ENCODE measurements at regions not wholly inside any gene's neighbourhood (a gene's known extent, or its start where the extent isn't known, plus 50 kb on each side); places are given as distances from the start of the nearest gene placed in this dataset.
"Not testable (repeated sequence)": the region's sequence is repeated elsewhere in the genome, so short reads cannot be mapped to it uniquely, and the experiment has no call there.

DNA sequence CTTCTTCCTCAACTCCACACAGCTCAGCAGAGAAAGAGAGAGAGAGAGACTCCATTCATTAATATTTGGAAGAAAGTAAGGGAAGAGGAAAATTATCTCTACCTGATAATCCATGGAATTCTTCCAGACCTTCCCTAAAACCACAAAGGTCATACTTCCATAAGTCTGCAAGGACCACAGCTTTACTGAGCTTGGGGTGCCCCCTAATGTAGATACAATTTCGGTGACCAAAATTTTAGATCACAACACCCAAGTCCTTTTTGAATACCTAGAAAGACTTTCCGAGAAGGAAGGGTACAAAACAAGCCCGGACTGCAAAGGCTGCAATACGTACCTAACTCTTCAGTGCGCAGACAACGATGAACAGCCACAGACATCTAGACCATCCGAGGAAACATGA is 523.9 kb downstream of the GLUD2 start:
- intact Hi-C loops (cut with DNase I; ENCODE audit: low total_unique reads), result no loop called here
- Histone ChIP-seq H3K27me3 (no peaks in the 10 kb centered on the region), H3K36me3 (no peaks in the 10 kb centered on the region), H3K4me3 (no peak overlapping the region), H3K9me3 (no peaks in the 10 kb centered on the region), H3K4me1 (no peaks in the 10 kb centered on the region), H3K27ac (no peak overlapping the region)
- TF ChIP-seq, protein P1, sequence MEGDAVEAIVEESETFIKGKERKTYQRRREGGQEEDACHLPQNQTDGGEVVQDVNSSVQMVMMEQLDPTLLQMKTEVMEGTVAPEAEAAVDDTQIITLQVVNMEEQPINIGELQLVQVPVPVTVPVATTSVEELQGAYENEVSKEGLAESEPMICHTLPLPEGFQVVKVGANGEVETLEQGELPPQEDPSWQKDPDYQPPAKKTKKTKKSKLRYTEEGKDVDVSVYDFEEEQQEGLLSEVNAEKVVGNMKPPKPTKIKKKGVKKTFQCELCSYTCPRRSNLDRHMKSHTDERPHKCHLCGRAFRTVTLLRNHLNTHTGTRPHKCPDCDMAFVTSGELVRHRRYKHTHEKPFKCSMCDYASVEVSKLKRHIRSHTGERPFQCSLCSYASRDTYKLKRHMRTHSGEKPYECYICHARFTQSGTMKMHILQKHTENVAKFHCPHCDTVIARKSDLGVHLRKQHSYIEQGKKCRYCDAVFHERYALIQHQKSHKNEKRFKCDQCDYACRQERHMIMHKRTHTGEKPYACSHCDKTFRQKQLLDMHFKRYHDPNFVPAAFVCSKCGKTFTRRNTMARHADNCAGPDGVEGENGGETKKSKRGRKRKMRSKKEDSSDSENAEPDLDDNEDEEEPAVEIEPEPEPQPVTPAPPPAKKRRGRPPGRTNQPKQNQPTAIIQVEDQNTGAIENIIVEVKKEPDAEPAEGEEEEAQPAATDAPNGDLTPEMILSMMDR (IDR thresholded peaks at IDR 0.05), result no peak
- TF ChIP-seq POLR2A (IDR thresholded peaks at IDR 0.05), result no peak
- DNase-seq, result no peak

DNA sequence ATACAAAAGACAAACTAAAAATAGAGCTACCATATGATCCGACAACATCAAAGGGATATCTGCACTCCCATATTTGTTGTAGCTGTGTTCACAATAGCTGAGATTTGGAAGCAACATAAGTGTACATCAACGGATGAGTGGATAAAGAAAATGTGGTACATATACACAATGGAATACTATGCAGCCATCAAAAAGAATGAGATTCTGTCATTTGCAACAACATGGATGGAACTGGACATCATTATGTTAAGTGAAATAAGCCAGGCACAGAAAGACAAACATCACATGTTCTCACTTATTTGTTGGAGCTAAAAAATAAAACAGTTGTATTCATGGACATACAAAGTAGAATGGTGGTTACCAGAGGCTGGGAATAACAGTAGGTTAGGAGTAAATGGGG is 527.0 kb downstream of the GLUD2 start:
- H3K4me3 ChIP-seq; H3K27me3 ChIP-seq; H3K9me3 ChIP-seq; H3K27ac ChIP-seq; DNase-seq; intact Hi-C loops (cut with DNase I; ENCODE audit: low total_unique reads); H3K36me3 ChIP-seq; H3K4me1 ChIP-seq: not testable (repeated sequence)

DNA sequence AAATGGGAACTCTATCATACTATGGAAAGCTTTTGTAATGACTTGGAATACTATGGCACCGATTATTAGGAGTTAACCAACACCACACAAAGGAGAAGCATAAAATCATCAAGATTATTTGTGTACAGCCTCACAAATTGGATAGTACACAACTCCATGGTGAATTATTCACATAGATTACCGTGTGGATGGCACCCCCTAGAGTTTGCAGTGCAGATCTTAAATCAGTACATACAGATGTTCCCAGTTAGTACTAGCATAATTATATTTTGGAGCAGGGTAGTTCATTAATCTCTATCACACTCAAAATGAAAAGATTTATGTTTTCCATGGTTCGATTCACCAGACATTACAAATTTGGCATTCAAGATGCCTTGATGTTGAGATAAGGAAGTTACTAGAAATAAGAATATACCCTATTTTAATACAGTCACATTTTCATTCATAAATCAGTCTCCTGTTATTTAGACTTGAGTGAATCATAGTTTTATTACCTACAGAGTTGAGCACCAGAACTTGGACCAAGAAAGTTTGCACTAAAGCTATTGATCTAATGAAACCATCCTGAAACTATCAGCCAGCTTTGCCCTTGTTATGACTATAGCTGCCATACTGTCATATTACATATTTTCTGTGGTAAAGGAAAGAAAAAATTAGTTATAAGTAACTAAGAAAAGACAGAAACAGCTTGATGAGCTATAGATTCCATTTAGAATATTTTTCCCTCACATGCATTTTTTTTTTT is 531.8 kb downstream of the GLUD2 start:
- H3K27me3 ChIP-seq, result no peaks in the 10 kb centered on the region
- no peaks in the 10 kb centered on the region for H3K4me1 ChIP-seq
- H3K9me3 ChIP-seq, result no peaks in the 10 kb centered on the region
- no peak overlapping the region for H3K27ac ChIP-seq
- H3K36me3 ChIP-seq, result no peaks in the 10 kb centered on the region
- no peak overlapping the region for H3K4me3 ChIP-seq
- TF ChIP-seq POLR2A (IDR thresholded peaks at IDR 0.05), result no peak
- TF ChIP-seq, protein P1 (IDR thresholded peaks at IDR 0.05), result peak in 1 of 4 experiments; percentile 5
- DNase-seq, result no peak
- intact Hi-C loops (cut with DNase I; ENCODE audit: low total_unique reads), result no loop called here

DNA sequence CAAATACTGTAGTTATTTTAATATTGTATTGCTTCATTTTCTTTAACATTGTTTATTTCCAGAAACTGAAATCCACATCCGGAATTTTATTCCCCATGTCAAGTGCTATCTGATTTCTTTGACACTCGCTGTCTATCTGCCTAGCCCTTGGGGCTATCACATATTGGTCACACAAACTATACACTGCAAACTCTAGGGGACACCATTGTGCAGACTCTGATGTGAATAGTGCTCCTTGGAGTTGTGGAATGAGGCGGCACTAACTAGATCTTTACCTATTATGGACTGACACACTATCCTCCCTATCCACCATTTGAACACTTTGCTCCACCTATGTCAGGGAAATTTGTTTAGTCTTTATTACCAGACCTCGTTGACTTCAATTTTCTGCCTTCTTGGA is 534.5 kb downstream of the GLUD2 start:
- H3K27ac ChIP-seq, result no peak overlapping the region
- intact Hi-C loops (cut with DNase I; ENCODE audit: low total_unique reads), result no loop called here
- no peak for DNase-seq
- H3K36me3 ChIP-seq, result no peaks in the 10 kb centered on the region
- TF ChIP-seq, protein P1 (IDR thresholded peaks at IDR 0.05), result no peak
- no peak for TF ChIP-seq POLR2A (IDR thresholded peaks at IDR 0.05)
- H3K4me1 ChIP-seq, result no peaks in the 10 kb centered on the region
- no peak overlapping the region for H3K4me3 ChIP-seq
- H3K9me3 ChIP-seq, result no peaks in the 10 kb centered on the region
- no peaks in the 10 kb centered on the region for H3K27me3 ChIP-seq

DNA sequence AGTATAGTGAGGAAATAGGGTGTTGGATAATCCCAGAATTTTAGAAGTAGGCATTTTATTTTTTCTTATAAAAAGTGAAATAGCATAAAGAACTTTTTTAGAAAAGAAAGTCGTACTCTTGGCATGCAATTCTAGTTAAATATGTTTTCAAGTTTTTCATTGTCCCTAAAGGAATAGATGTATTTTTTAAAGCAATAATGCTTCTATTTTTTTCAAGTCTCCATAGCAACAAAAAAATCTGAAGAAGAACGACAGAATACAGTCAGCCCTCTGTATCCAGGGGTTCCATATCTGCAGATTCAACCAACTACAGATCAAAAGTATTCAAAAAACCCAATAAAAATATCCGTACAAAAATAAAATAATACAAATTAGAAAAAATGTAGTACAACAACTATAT is 538.2 kb downstream of the GLUD2 start:
- no peak for DNase-seq

More for the DNA sequence above, 538.2 kb downstream of the GLUD2 start:
- Histone ChIP-seq H3K4me1 (no peaks in the 10 kb centered on the region), H3K9me3 (no peaks in the 10 kb centered on the region), H3K4me3 (no peak overlapping the region), H3K27ac (no peak overlapping the region), H3K27me3 (no peaks in the 10 kb centered on the region), H3K36me3 (no peaks in the 10 kb centered on the region)
- no peak for TF ChIP-seq POLR2A (IDR thresholded peaks at IDR 0.05)
- TF ChIP-seq, protein P1 (IDR thresholded peaks at IDR 0.05), result no peak
- intact Hi-C loops (cut with DNase I; ENCODE audit: low total_unique reads), result no loop called here
